Prostate gland (tissue), 2 donors: ENCODE measurements at regions not wholly inside any gene's neighbourhood (a gene's known extent, or its start where the extent isn't known, plus 50 kb on each side); places are given as distances from the start of the nearest gene placed in this dataset.

Source experiments
- POLR2A ChIP-seq: fragments of 450-650 bp; IDR thresholded peaks from one replicate; pipeline ENCODE4 v1.6.1; 2016; ENCODE audit warnings: antibody characterized with exemption, mild to moderate bottlenecking
- TF ChIP-seq, protein P1 (sequence below), 4 experiments: fragments of 200-600 bp in 2 of 4; fragments of 450-650 bp in 2 of 4; sonication (generic) in 2 of 4; IDR thresholded peaks; 1 replicate in 3 of 4; 2 replicates in 1 of 4; pipeline ENCODE4 v1.5.1; 2016 to 2019; ENCODE audit warnings: antibody characterized with exemption in 4 of 4, mild to moderate bottlenecking in 2 of 4, moderate library complexity in 2 of 4

DNA sequence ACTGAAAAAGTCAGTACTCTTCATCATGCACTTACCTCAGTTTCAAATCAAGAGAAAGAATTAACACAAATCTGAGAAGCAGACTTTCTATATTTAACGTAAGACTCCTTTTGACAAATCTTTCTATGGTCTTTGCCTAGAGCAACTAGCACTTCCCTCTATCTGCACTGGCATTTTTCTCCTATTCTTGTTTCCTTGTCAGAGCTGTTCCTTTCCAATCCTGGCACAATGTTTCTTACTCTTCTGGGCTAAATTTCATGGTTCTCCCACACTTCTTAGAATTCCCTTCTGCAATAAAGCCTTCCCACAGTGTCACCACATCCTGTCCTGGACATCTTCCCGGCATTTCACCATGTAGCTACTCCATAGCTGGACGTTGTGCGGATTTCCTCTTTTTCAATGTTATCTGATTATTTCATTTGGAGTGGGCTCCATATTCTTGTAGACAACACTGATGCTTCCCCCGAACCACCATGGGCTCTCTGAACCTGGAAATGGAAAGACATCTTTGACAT lies 144.7 kb upstream of the CTNNA2 start:
- no peak for TF ChIP-seq POLR2A
- TF ChIP-seq, protein P1, sequence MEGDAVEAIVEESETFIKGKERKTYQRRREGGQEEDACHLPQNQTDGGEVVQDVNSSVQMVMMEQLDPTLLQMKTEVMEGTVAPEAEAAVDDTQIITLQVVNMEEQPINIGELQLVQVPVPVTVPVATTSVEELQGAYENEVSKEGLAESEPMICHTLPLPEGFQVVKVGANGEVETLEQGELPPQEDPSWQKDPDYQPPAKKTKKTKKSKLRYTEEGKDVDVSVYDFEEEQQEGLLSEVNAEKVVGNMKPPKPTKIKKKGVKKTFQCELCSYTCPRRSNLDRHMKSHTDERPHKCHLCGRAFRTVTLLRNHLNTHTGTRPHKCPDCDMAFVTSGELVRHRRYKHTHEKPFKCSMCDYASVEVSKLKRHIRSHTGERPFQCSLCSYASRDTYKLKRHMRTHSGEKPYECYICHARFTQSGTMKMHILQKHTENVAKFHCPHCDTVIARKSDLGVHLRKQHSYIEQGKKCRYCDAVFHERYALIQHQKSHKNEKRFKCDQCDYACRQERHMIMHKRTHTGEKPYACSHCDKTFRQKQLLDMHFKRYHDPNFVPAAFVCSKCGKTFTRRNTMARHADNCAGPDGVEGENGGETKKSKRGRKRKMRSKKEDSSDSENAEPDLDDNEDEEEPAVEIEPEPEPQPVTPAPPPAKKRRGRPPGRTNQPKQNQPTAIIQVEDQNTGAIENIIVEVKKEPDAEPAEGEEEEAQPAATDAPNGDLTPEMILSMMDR (IDR thresholded peaks at IDR 0.05) = no peak
